PC-3 (cell line): ENCODE measurements at regions not wholly inside any gene's neighbourhood (a gene's known extent, or its start where the extent isn't known, plus 50 kb on each side); places are given as distances from the start of the nearest gene placed in this dataset.

Experiments used
- CTCF ChIP-seq: fragments of 300-600 bp; sonication (generic); conservative IDR thresholded peaks from 2 replicates; pipeline ENCODE4 v1.5.1; 2017; ENCODE audit warnings: antibody characterized with exemption, low read depth, mild to moderate bottlenecking, low read length
- EZH2 ChIP-seq: fragments of 300-600 bp; sonication (generic); IDR thresholded peaks from one replicate; pipeline ENCODE4 v1.6.1; 2017; ENCODE audit warnings: antibody characterized with exemption, mild to moderate bottlenecking, low read length; ENCODE audit not compliant: unreplicated experiment
- EZH2phosphoT487 ChIP-seq: fragments of 300-600 bp; sonication (generic); IDR thresholded peaks from 2 replicates; pipeline ENCODE4 v1.6.1; 2018; ENCODE audit warnings: mild to moderate bottlenecking, antibody characterized with exemption, low read length, borderline replicate concordance

- no peak for TF ChIP-seq CTCF
- no peak for TF ChIP-seq EZH2
- no peak for TF ChIP-seq EZH2phosphoT487
Observed at GRCh38 chr3:168828014-168828413, 732.3 kb upstream of the GOLIM4 start.
